Suprapubic skin (tissue), 4 donors: ENCODE measurements at regions not wholly inside any gene's neighbourhood (a gene's known extent, or its start where the extent isn't known, plus 50 kb on each side); places are given as distances from the start of the nearest gene placed in this dataset.

Experiments
- DNase-seq, 2 donors: peaks; one replicate each; pipeline ENCODE4 v3.0.0-alpha.2; 2019; ENCODE audit warnings: low spot score in 2 of 2
- H3K27ac ChIP-seq: fragments of 200-600 bp; sonication (generic); one replicate; pipeline ENCODE4 v1.5.1; 2019
- H3K27me3 ChIP-seq: fragments of 200-600 bp; sonication (generic); one replicate; pipeline ENCODE4 v1.5.1; 2019
- H3K36me3 ChIP-seq: fragments of 200-600 bp; sonication (generic); one replicate; pipeline ENCODE4 v1.5.1; 2019
- H3K4me1 ChIP-seq: fragments of 200-600 bp; sonication (generic); one replicate; pipeline ENCODE4 v1.5.1; 2019
- H3K4me3 ChIP-seq: fragments of 200-600 bp; sonication (generic); one replicate; pipeline ENCODE4 v1.5.1; 2019; ENCODE audit warnings: mild to moderate bottlenecking
- H3K9me3 ChIP-seq: fragments of 200-600 bp; sonication (generic); one replicate; pipeline ENCODE4 v1.5.1; 2019
- EP300 ChIP-seq: sonication (generic); formaldehyde crosslinking; IDR thresholded peaks from one replicate; pipeline ENCODE4 v1.6.1; 2017; ENCODE audit warnings: antibody characterized with exemption
- POLR2A ChIP-seq, 2 donors: fragments of 450-650 bp; IDR thresholded peaks; one replicate each; pipeline ENCODE4 v1.6.1; 2017; ENCODE audit warnings: antibody characterized with exemption in 2 of 2, mild to moderate bottlenecking in 2 of 2, moderate library complexity in 2 of 2
- POLR2AphosphoS5 ChIP-seq, 3 donors: sonication (generic); formaldehyde crosslinking; IDR thresholded peaks; one replicate each; pipeline ENCODE4 v1.6.1; 2017; ENCODE audit warnings: antibody characterized with exemption in 3 of 3
- WGBS: methylation state at CpG from one replicate; pipeline ENCODE4 v1.1.5; 2018; 5-methylcytosine and 5-hydroxymethylcytosine counted together
- TF ChIP-seq, protein P1 (sequence below), 2 donors: fragments of 200-600 bp in 1 of 2; fragments of 450-650 bp in 1 of 2; sonication (generic) in 1 of 2; IDR thresholded peaks; one replicate each; pipeline ENCODE4 v1.5.1; 2016 to 2019; ENCODE audit warnings: antibody characterized with exemption in 2 of 2, mild to moderate bottlenecking in 1 of 2, moderate library complexity in 1 of 2

DNA sequence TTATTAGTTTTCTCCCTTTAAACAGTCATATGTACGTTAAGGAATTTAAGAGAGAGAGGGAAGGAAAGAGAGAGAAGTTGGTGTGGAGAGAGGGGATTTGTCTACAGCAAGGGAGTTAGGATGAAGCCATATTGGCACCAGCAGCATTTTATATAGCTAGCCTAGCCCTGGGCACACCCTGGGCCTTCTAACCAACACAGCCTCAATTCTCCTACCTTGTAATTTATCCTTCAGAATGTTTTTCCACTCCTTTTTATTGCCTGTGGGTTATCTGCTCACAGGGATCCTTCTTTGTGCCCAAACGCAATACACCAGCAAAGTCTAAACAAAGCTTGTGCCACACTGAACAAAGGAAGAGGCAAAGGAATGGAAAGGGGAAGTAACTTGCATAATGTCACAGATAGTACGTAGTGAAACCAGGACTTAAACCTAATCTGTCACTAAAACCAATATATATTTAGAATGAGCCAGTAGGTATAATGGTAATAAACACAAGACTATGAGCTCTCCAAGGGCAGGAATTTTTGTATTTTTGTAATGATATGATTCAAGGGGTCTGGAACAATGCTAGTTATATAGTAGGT lies 613.8 kb upstream of the TENM4 start:
- no peak for DNase-seq
- no peaks in the 10 kb centered on the region for H3K4me1 ChIP-seq
- H3K9me3 ChIP-seq, result no peaks in the 10 kb centered on the region
- WGBS, result 73% methylated on average over 3 of the region's 3 CpGs
- H3K27ac ChIP-seq, result no peak overlapping the region
- H3K27me3 ChIP-seq, result no peaks in the 10 kb centered on the region
- H3K36me3 ChIP-seq, result no peaks in the 10 kb centered on the region
- no peak overlapping the region for H3K4me3 ChIP-seq
- TF ChIP-seq, protein P1, sequence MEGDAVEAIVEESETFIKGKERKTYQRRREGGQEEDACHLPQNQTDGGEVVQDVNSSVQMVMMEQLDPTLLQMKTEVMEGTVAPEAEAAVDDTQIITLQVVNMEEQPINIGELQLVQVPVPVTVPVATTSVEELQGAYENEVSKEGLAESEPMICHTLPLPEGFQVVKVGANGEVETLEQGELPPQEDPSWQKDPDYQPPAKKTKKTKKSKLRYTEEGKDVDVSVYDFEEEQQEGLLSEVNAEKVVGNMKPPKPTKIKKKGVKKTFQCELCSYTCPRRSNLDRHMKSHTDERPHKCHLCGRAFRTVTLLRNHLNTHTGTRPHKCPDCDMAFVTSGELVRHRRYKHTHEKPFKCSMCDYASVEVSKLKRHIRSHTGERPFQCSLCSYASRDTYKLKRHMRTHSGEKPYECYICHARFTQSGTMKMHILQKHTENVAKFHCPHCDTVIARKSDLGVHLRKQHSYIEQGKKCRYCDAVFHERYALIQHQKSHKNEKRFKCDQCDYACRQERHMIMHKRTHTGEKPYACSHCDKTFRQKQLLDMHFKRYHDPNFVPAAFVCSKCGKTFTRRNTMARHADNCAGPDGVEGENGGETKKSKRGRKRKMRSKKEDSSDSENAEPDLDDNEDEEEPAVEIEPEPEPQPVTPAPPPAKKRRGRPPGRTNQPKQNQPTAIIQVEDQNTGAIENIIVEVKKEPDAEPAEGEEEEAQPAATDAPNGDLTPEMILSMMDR (IDR thresholded peaks at IDR 0.05), result no peak
- TF ChIP-seq EP300 (no peak), POLR2A (IDR thresholded peaks at IDR 0.05) (no peak), POLR2AphosphoS5 (IDR thresholded peaks at IDR 0.05) (no peak)

DNA sequence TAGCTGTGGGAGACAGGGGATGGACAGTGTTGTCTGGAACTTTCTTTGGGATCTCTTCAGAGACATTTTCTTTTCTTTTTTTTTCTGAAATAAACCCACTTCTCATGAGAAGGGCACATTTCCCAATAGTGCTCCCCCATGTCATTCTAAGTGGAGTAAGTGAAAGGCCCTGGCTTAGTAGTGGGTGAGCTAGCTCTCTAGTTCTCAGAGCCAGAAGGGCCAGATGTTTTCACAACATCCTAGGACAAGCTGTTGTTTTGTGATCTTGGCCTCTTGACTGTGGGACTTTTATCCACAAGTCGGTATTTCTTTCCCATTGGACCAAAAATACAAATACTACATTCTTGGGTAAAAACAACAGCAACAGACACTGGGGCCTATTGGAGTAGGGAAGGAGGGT lies 607.7 kb upstream of the TENM4 start:
- no peak overlapping the region for H3K27ac ChIP-seq
- no peak for DNase-seq
- no peaks in the 10 kb centered on the region for H3K9me3 ChIP-seq
- no peaks in the 10 kb centered on the region for H3K36me3 ChIP-seq
- H3K27me3 ChIP-seq, result no peaks in the 10 kb centered on the region
- no peaks in the 10 kb centered on the region for H3K4me1 ChIP-seq
- TF ChIP-seq POLR2AphosphoS5 (IDR thresholded peaks at IDR 0.05), result no peak
- no peak for TF ChIP-seq EP300
- TF ChIP-seq, protein P1 (IDR thresholded peaks at IDR 0.05), result no peak
- TF ChIP-seq POLR2A (IDR thresholded peaks at IDR 0.05), result no peak
- WGBS, result 73% methylated on average over 1 of the region's 1 CpG
- no peak overlapping the region for H3K4me3 ChIP-seq

DNA sequence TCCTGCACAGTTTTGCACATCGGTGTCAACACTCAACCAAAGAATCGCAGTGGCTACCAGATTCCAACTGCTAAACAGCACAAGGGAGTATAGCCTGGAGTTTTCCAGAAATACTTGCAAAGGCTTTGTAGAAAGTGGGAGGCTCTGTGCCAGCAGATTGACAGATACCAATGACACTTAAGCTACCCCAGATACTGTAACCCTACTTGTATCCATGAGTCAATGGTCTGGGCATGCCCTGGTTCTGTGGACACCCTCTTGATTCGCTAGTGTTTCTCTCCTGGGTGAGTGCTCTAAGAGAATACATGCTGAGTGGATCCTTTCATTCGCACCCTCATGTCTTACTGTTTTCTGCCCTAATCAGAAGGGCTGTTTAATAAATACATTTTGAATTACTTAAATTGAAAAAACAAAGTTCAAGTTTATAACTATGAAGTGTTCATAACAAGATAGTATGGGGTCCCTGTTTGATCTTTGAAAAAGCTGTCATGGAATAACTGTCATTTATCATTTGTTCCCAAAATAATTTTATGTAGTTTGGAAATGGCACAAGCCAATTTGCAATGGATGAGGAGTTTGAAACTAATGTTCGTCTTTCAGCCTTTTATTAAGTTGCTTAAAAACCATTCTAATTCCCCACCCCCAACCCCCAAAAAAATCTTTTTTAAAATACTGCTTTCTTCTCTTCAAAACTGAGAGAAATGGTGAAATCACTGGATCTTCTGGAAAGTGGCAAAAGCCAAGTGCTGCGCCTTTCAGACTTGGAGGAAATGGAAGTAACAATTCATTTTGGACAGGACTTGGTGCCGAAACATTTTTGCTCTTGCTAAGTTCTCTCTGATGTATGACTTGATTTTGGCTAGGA lies 600.5 kb upstream of the TENM4 start:
- Histone ChIP-seq H3K36me3 (no peaks in the 10 kb centered on the region), H3K27ac (no peak overlapping the region), H3K9me3 (no peaks in the 10 kb centered on the region), H3K27me3 (no peaks in the 10 kb centered on the region), H3K4me3 (no peak overlapping the region), H3K4me1 (no peaks in the 10 kb centered on the region)
- TF ChIP-seq POLR2A (IDR thresholded peaks at IDR 0.05) (no peak), EP300 (no peak), POLR2AphosphoS5 (IDR thresholded peaks at IDR 0.05) (no peak)
- TF ChIP-seq, protein P1 (IDR thresholded peaks at IDR 0.05), result no peak
- 74% methylated on average over 7 of the region's 7 CpGs for WGBS
- no peak for DNase-seq

DNA sequence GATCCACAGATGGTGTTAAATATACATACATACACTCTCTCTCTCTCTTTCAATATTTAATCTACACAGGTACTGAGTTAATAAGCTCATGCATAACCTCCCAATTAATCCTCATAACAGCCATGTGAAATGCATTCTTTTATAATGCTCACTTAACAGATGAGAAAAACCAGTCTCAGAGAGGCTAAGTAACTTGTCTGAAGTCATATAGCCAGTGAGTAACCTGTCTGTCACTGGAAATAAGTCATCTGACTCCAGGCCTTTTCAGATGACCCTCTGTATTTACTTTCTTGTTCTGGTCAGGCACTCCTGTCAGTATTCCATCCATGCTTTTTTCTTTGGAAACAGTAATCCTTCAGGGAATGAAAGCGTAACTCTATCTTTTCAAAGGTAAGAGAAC lies 594.0 kb upstream of the TENM4 start:
- 76% methylated on average over 1 of the region's 1 CpG for WGBS
- no peaks in the 10 kb centered on the region for H3K36me3 ChIP-seq
- H3K4me3 ChIP-seq, result no peak overlapping the region
- H3K4me1 ChIP-seq, result no peaks in the 10 kb centered on the region
- no peaks in the 10 kb centered on the region for H3K27me3 ChIP-seq
- TF ChIP-seq EP300 (no peak), POLR2AphosphoS5 (IDR thresholded peaks at IDR 0.05) (no peak), POLR2A (IDR thresholded peaks at IDR 0.05) (no peak)
- TF ChIP-seq, protein P1 (IDR thresholded peaks at IDR 0.05), result no peak
- no peak overlapping the region for H3K27ac ChIP-seq
- H3K9me3 ChIP-seq, result no peaks in the 10 kb centered on the region
- DNase-seq, result no peak

DNA sequence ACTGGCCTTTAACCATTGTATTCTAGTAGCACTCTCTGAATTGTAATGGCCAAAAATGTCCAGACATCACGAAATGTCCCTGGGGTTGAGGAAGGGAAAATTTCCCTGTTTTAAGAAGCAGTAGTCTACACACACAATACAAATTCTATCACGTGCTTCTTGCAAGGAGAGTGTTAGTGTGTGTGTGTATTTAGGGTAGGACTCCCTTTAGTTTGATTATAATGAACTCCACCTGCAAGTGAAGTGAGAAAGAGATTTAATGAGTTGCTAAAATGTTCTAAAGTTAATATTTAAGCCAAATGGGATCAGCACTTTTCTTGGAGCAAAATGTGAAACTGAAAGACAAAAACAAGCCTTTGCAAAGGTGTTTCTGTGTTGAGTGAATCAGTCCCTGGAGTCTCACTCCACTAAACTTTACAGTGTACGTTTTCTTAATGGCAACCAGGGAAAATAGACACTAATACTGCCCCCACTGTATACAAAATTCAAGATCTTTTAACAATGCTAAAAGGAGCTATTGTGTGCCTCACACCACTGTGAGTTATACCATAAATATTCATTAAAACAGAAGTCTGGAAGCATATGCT lies 590.3 kb upstream of the TENM4 start:
- TF ChIP-seq EP300, result no peak
- TF ChIP-seq POLR2AphosphoS5 (IDR thresholded peaks at IDR 0.05), result no peak
- TF ChIP-seq POLR2A (IDR thresholded peaks at IDR 0.05), result no peak
- TF ChIP-seq, protein P1 (IDR thresholded peaks at IDR 0.05), result no peak
- no peaks in the 10 kb centered on the region for H3K9me3 ChIP-seq
- no peaks in the 10 kb centered on the region for H3K36me3 ChIP-seq
- H3K27me3 ChIP-seq, result no peaks in the 10 kb centered on the region
- H3K27ac ChIP-seq, result no peak overlapping the region
- no peaks in the 10 kb centered on the region for H3K4me1 ChIP-seq
- no peak overlapping the region for H3K4me3 ChIP-seq
- 70% methylated on average over 3 of the region's 3 CpGs for WGBS
- DNase-seq, result no peak
